GM12878 (cell line): ENCODE measurements at regions not wholly inside any gene's neighbourhood (a gene's known extent, or its start where the extent isn't known, plus 50 kb on each side); places are given as distances from the start of the nearest gene placed in this dataset.

Experiments used
- ATAC-seq: fragments of 200-7000 bp; cut with Tn5 transposase; 3 replicates; pipeline ENCODE4 v1.9.1; 2020; ENCODE audit warnings: mild to moderate bottlenecking, moderate library complexity
- BruUV-seq: library from RNA; stranded (reverse); fragments of 400-500 nt; replicated peaks from 2 replicates; lab custom pipeline; 2021; lab: Mats Ljungman, UMichigan
- CTCF ChIA-PET: fragments of 300-600 bp; sonication (Branson Sonifier 250); formaldehyde crosslinking; extraction: SDS; loops from one replicate; lab custom pipeline; 2021; ENCODE audit warnings: inconsistent platforms; lab: Yijun Ruan, JAX
- POLR2A ChIA-PET: fragments of 350-600 bp; formaldehyde crosslinking; extraction: SDS; loops from one replicate; lab custom pipeline; 2021; ENCODE audit warnings: inconsistent platforms; lab: Charles Lee
- RAD21 ChIA-PET: fragments of 300-600 bp; sonication (Branson Sonifier 250); formaldehyde crosslinking; loops from one replicate; lab custom pipeline; 2023; ENCODE audit warnings: antibody characterized with exemption; ENCODE audit not compliant: unreplicated experiment; lab: Charles Lee
- SMC1A ChIA-PET: fragments of 300-600 bp; sonication (Branson Sonifier 250); formaldehyde crosslinking; loops from one replicate; lab custom pipeline; 2023; ENCODE audit not compliant: unreplicated experiment, uncharacterized antibody; lab: Charles Lee
- DNase-seq: peaks from one replicate; pipeline ENCODE4 v3.0.0-alpha.2; 2011; ENCODE audit warnings: low read depth, low spot score
- FAIRE-seq: peaks from 3 replicates; lab custom pipeline; 2011; peaks lifted over from hg19 to GRCh38; lab: Jason Lieb, UNC
- H2AFZ ChIP-seq: 2 replicates; pipeline ENCODE4 v1.6.0; 2011; ENCODE audit warnings: low read depth, low read length, control low read depth; ENCODE audit not compliant: control insufficient read depth
- H3K27ac ChIP-seq: 2 replicates; pipeline ENCODE4 v1.5.1; 2011; ENCODE audit warnings: control low read depth; ENCODE audit not compliant: control insufficient read depth, insufficient read depth
- H3K27me3 ChIP-seq, 2 experiments: replicated peaks in 1 of 2; 2 replicates each; pipeline versions ENCODE4 v1.6.0 to v1.6.1; 2011; ENCODE audit warnings: low read length in 1 of 2; ENCODE audit not compliant: control insufficient read depth in 2 of 2, insufficient read depth in 2 of 2
- H3K36me3 ChIP-seq, 2 experiments: 2 replicates each; pipeline ENCODE4 v1.5.1; 2011; ENCODE audit warnings: low read length in 1 of 2; ENCODE audit not compliant: control insufficient read depth in 2 of 2, insufficient read depth in 2 of 2
- H3K4me1 ChIP-seq: 2 replicates; pipeline ENCODE4 v1.6.1; 2011; ENCODE audit warnings: mild to moderate bottlenecking, low read length, moderate library complexity, mixed read lengths; ENCODE audit not compliant: control insufficient read depth, insufficient read depth
- H3K4me2 ChIP-seq: 2 replicates; pipeline ENCODE4 v1.6.0; 2011; ENCODE audit warnings: control low read depth; ENCODE audit not compliant: control insufficient read depth, insufficient read depth
- H3K4me3 ChIP-seq: fragments of 200-600 bp; sonication (generic); 2 replicates; pipeline ENCODE4 v1.5.1; 2016
- H3K79me2 ChIP-seq: 2 replicates; pipeline ENCODE4 v1.6.0; 2011; ENCODE audit warnings: low read length; ENCODE audit not compliant: control insufficient read depth, insufficient read depth
- H3K9ac ChIP-seq: 2 replicates; pipeline ENCODE4 v1.8.0; 2011; ENCODE audit warnings: low read length, control low read depth, mixed read lengths; ENCODE audit not compliant: control insufficient read depth, insufficient read depth
- H3K9me3 ChIP-seq: replicated peaks from 3 replicates; pipeline ENCODE4 v1.5.1; 2011; ENCODE audit warnings: mild to moderate bottlenecking, low read length; ENCODE audit not compliant: control insufficient read depth, insufficient read depth
- H4K20me1 ChIP-seq: 2 replicates; pipeline ENCODE4 v1.6.0; 2011; ENCODE audit not compliant: control insufficient read depth, insufficient read depth
- BMI1 ChIP-seq: fragments of 450-650 bp; IDR thresholded peaks from 2 replicates; pipeline ENCODE4 v1.6.1; 2016; ENCODE audit warnings: mild to moderate bottlenecking, moderate library complexity, borderline replicate concordance
- DPF2 ChIP-seq: fragments of 450-650 bp; IDR thresholded peaks from 2 replicates; pipeline ENCODE4 v1.6.1; 2017; ENCODE audit warnings: mild to moderate bottlenecking
- ETV6 ChIP-seq, 2 experiments: fragments of 450-650 bp in 1 of 2; IDR thresholded peaks in 1 of 2; conservative IDR thresholded peaks in 1 of 2; 2 replicates each; pipeline ENCODE4 v1.6.1; 2014; ENCODE audit warnings: antibody characterized with exemption in 1 of 2, borderline replicate concordance in 1 of 2, low read depth in 1 of 2, mild to moderate bottlenecking in 1 of 2, moderate library complexity in 1 of 2
- HCFC1 ChIP-seq: fragments of 150-350 bp; IDR thresholded peaks from 2 replicates; pipeline ENCODE4 v1.6.1; 2014; ENCODE audit warnings: low read length
- HDAC2 ChIP-seq: fragments of 200-600 bp; sonication (generic); IDR thresholded peaks from 2 replicates; pipeline ENCODE4 v1.6.1; 2017
- KAT2A ChIP-seq: conservative IDR thresholded peaks from 2 replicates; pipeline ENCODE4 v1.6.1; 2011; ENCODE audit warnings: low read depth, low read length; ENCODE audit not compliant: control insufficient read depth
- MAX ChIP-seq: IDR thresholded peaks from 2 replicates; pipeline ENCODE4 v1.6.1; 2012; ENCODE audit warnings: low read depth, low read length, improper control_type of control experiment
- MLLT1 ChIP-seq: fragments of 450-650 bp; IDR thresholded peaks from 2 replicates; pipeline ENCODE4 v1.6.1; 2016; ENCODE audit warnings: mild to moderate bottlenecking
- MTA3 ChIP-seq: IDR thresholded peaks from 2 replicates; pipeline ENCODE4 v1.6.1; 2012; ENCODE audit warnings: low read length, inconsistent platforms, borderline replicate concordance
- MXI1 ChIP-seq: fragments of 150-350 bp; IDR thresholded peaks from 2 replicates; pipeline ENCODE4 v1.6.1; 2011; ENCODE audit warnings: low read depth, mild to moderate bottlenecking, inconsistent platforms, low read length, improper control_type of control experiment
- NFYA ChIP-seq: IDR thresholded peaks from 2 replicates; pipeline ENCODE4 v1.6.1; 2011; ENCODE audit warnings: low read depth, mild to moderate bottlenecking, low read length, improper control_type of control experiment, borderline replicate concordance
- PRDM15 ChIP-seq: fragments of 450-650 bp; formaldehyde crosslinking; IDR thresholded peaks from 2 replicates; pipeline ENCODE4 v1.4.0; 2020; ENCODE audit warnings: mild to moderate bottlenecking, moderate library complexity
- SIN3A ChIP-seq: IDR thresholded peaks from 2 replicates; pipeline ENCODE4 v1.6.1; 2012; ENCODE audit warnings: low read depth, low read length, improper control_type of control experiment
- SMC3 ChIP-seq: IDR thresholded peaks from 2 replicates; pipeline ENCODE4 v1.6.1; 2011; ENCODE audit warnings: low read length, improper control_type of control experiment, borderline replicate concordance
- YBX1 ChIP-seq: fragments of 450-650 bp; IDR thresholded peaks from 2 replicates; pipeline ENCODE4 v1.6.1; 2016; ENCODE audit warnings: antibody characterized with exemption
- ZBTB11 ChIP-seq: fragments of 450-650 bp; formaldehyde crosslinking; IDR thresholded peaks from 2 replicates; pipeline ENCODE4 v1.5.0; 2022; ENCODE audit warnings: mild to moderate bottlenecking, missing genetic modification characterization
- WGBS: methylation state at CpG from one replicate; pipeline ENCODE4 v1.1.6; 2016; ENCODE audit warnings: low lambda C conversion rate; ENCODE audit not compliant: insufficient replicate concordance, insufficient coverage; ENCODE audit errors: missing lambda C conversion rate; 5-methylcytosine and 5-hydroxymethylcytosine counted together
- in situ Hi-C: fragments of 300-500 bp; cut with MboI; formaldehyde crosslinking; loops from 9 replicates; pipeline ENCODE4 v1.14.3; 2018; ENCODE audit warnings: mixed read lengths
- intact Hi-C: fragments of 100-400 bp; cut with micrococcal nuclease; formaldehyde crosslinking; loops from one replicate; pipeline ENCODE4 v1.14.2; 2022; ENCODE audit not compliant: unreplicated experiment

DNA sequence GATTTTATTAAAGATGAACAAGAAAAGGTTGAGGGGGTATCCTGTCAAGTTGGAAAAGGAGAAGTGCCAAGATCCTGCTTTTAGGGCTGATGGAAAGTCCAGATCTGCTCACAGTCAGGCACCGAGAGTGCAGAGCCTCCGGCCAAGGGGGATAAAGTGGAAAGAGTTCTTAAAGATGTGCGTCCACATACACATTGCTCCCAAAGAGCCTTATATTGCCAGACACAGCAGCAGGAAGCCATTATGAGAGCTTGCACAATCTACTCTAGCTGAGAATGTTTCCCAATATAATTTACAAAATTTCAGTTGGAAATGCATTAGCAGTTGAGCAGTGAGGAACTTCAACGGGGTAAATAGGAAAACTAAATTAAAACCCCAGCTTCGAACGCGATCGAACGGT is 95.6 kb downstream of the SALL1 start:
- no peaks in the 10 kb centered on the region for H3K4me1 ChIP-seq
- no peak overlapping the region for H3K9ac ChIP-seq
- H3K27me3 ChIP-seq, result no peaks in the 10 kb centered on the region
- no peak overlapping the region for H3K4me3 ChIP-seq
- H3K4me2 ChIP-seq, result no peak overlapping the region
- no peak overlapping the region for H2AFZ ChIP-seq
- no peak for FAIRE-seq
- ChIA-PET RAD21 (no interaction called here), POLR2A (no interaction called here), SMC1A (no interaction called here), CTCF (no interaction called here)
- intact Hi-C loops (no loop called here), in situ Hi-C loops (no loop called here)
- H3K36me3 ChIP-seq, result no peaks in the 10 kb centered on the region
- 51% methylated on average over 9 of the region's 9 CpGs for whole genome bisulfite sequencing
- H3K27ac ChIP-seq, result no peak overlapping the region
- DNase-seq, result no peak
- no TSS peak for BruUV-seq
- no peaks in the 10 kb centered on the region for H3K9me3 ChIP-seq
- H4K20me1 ChIP-seq, result no peaks in the 10 kb centered on the region
- H3K79me2 ChIP-seq, result no peaks in the 10 kb centered on the region
- no peak for ATAC-seq
- TF ChIP-seq HDAC2 (no peak), YBX1 (no peak), NFYA (no peak), SIN3A (no peak), ETV6 (conservative IDR thresholded peaks at IDR 0.05 in 1 of 2, IDR thresholded peaks at IDR 0.05 in 1 of 2; ENCODE audit: borderline replicate concordance in 1 of 2, low read depth in 1 of 2) (no peak), KAT2A (no peak), HCFC1 (no peak), MTA3 (no peak), DPF2 (no peak), PRDM15 (CRISPR knock-in tag) (no peak), SMC3 (no peak), MXI1 (no peak), ZBTB11 (CRISPR knock-in tag) (no peak), BMI1 (no peak), MLLT1 (no peak), MAX (no peak)
